ENCODE measurements at regions not wholly inside any gene's neighbourhood (a gene's known extent, or its start where the extent isn't known, plus 50 kb on each side); places are given as distances from the start of the nearest gene placed in this dataset.

GRCh38 chr11:81515566-81515965 is 1218.1 kb downstream of the FAM181B start (continued):
- TF ChIP-seq EGR1 (IDR thresholded peaks at IDR 0.05; ENCODE audit: borderline replicate concordance, low read depth, low read length) = no peak
- TF ChIP-seq SP2 (IDR thresholded peaks at IDR 0.05; ENCODE audit: low read length) = no peak
- no peak for TF ChIP-seq RBBP5 (IDR thresholded peaks at IDR 0.05; ENCODE audit: borderline replicate concordance, low read depth, low read length)
- TF ChIP-seq NANOG (IDR thresholded peaks at IDR 0.05; ENCODE audit: insufficient read depth, low read depth, low read length, poor library complexity, severe bottlenecking) = no peak
- no peak for TF ChIP-seq YY1 (IDR thresholded peaks at IDR 0.05; ENCODE audit: low read depth, low read length)
- TF ChIP-seq ZNF274 (IDR thresholded peaks at IDR 0.05; ENCODE audit: borderline replicate concordance, extremely low read depth, low read length) = no peak
- no peak for TF ChIP-seq HDAC6 (IDR thresholded peaks at IDR 0.05; ENCODE audit: low read depth, low read length)
- TF ChIP-seq, protein P1, sequence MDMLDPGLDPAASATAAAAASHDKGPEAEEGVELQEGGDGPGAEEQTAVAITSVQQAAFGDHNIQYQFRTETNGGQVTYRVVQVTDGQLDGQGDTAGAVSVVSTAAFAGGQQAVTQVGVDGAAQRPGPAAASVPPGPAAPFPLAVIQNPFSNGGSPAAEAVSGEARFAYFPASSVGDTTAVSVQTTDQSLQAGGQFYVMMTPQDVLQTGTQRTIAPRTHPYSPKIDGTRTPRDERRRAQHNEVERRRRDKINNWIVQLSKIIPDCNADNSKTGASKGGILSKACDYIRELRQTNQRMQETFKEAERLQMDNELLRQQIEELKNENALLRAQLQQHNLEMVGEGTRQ (IDR thresholded peaks at IDR 0.05; ENCODE audit: low read length) = no peak
- TF ChIP-seq, protein P2, sequence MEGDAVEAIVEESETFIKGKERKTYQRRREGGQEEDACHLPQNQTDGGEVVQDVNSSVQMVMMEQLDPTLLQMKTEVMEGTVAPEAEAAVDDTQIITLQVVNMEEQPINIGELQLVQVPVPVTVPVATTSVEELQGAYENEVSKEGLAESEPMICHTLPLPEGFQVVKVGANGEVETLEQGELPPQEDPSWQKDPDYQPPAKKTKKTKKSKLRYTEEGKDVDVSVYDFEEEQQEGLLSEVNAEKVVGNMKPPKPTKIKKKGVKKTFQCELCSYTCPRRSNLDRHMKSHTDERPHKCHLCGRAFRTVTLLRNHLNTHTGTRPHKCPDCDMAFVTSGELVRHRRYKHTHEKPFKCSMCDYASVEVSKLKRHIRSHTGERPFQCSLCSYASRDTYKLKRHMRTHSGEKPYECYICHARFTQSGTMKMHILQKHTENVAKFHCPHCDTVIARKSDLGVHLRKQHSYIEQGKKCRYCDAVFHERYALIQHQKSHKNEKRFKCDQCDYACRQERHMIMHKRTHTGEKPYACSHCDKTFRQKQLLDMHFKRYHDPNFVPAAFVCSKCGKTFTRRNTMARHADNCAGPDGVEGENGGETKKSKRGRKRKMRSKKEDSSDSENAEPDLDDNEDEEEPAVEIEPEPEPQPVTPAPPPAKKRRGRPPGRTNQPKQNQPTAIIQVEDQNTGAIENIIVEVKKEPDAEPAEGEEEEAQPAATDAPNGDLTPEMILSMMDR (IDR thresholded peaks at IDR 0.05; ENCODE audit: control extremely low read depth in 1 of 3, insufficient read depth in 1 of 3, low read depth in 1 of 3, low read length in 3 of 3) = no peak
- no peak for TF ChIP-seq ATF2 (IDR thresholded peaks at IDR 0.05; ENCODE audit: low read length)
- TF ChIP-seq RFX5 (IDR thresholded peaks at IDR 0.05; ENCODE audit: borderline replicate concordance, low read depth, low read length) = no peak
- no peak for TF ChIP-seq SRF (IDR thresholded peaks at IDR 0.05; ENCODE audit: low read depth, low read length)
- TF ChIP-seq, protein P3, sequence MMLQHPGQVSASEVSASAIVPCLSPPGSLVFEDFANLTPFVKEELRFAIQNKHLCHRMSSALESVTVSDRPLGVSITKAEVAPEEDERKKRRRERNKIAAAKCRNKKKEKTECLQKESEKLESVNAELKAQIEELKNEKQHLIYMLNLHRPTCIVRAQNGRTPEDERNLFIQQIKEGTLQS (IDR thresholded peaks at IDR 0.05; ENCODE audit: insufficient read depth, low read depth, low read length) = no peak
- TF ChIP-seq NRF1 (IDR thresholded peaks at IDR 0.05; ENCODE audit: low read depth, low read length) = no peak

All from H1 (cell line).